Stimulated activated CD8-positive, alpha-beta memory T cell treated with anti-CD3 and anti-CD28 coated beads, Interleukin-7, amount 100 ng/mL, for 1 hour (primary cell): ENCODE measurements at regions not wholly inside any gene's neighbourhood (a gene's known extent, or its start where the extent isn't known, plus 50 kb on each side); places are given as distances from the start of the nearest gene placed in this dataset.
"Not testable (repeated sequence)": the region's sequence is repeated elsewhere in the genome, so short reads cannot be mapped to it uniquely, and the experiment has no call there.

Experiments
- DNase-seq, 2 donors: peaks; one replicate each; pipeline ENCODE4 v3.0.0-alpha.2; 2020; ENCODE audit warnings: low read depth in 2 of 2

GRCh38 chrX:40373641-40374040, 207.1 kb upstream of the ATP6AP2 start:
- DNase-seq: no peak

- no peak for DNase-seq
Measured at GRCh38 chrX:40373025-40373424, 207.7 kb upstream of the ATP6AP2 start.

GRCh38 chrX:40371376-40371775, 209.4 kb upstream of the ATP6AP2 start:
- DNase-seq: no peak

GRCh38 chrX:40368611-40369061, 212.1 kb upstream of the ATP6AP2 start:
- DNase-seq: no peak

- no peak for DNase-seq
Measured at GRCh38 chrX:40366661-40367060, 214.1 kb upstream of the ATP6AP2 start.

GRCh38 chrX:40362291-40362690, 218.5 kb upstream of the ATP6AP2 start:
- not testable (repeated sequence) for DNase-seq

GRCh38 chrX:40360557-40360956, 220.2 kb upstream of the ATP6AP2 start:
- no peak for DNase-seq

GRCh38 chrX:40359593-40359992, 221.2 kb upstream of the ATP6AP2 start:
- DNase-seq: no peak

- DNase-seq: no peak
Measured at GRCh38 chrX:40358994-40359393, 221.8 kb upstream of the ATP6AP2 start.

- DNase-seq: no peak
Measured at GRCh38 chrX:40349251-40349650, 231.5 kb upstream of the ATP6AP2 start.

- no peak for DNase-seq
Measured at GRCh38 chrX:40346379-40346778, 234.4 kb upstream of the ATP6AP2 start.

- DNase-seq: no peak
Measured at GRCh38 chrX:40343319-40343718, 237.5 kb upstream of the ATP6AP2 start.

- no peak for DNase-seq
Measured at GRCh38 chrX:40340116-40340515, 240.7 kb upstream of the ATP6AP2 start.

GRCh38 chrX:40333344-40333743, 235.6 kb upstream of the BCOR start:
- DNase-seq: no peak

GRCh38 chrX:40331762-40332161, 234.0 kb upstream of the BCOR start:
- DNase-seq: no peak

- no peak for DNase-seq
Measured at GRCh38 chrX:40331353-40331752, 233.6 kb upstream of the BCOR start.

- no peak for DNase-seq
Measured at GRCh38 chrX:40329616-40330015, 231.9 kb upstream of the BCOR start.

GRCh38 chrX:40327085-40327484, 229.3 kb upstream of the BCOR start:
- no peak for DNase-seq

GRCh38 chrX:40326186-40326965, 228.6 kb upstream of the BCOR start:
- no peak for DNase-seq

- DNase-seq: no peak
Measured at GRCh38 chrX:40325161-40325560, 227.4 kb upstream of the BCOR start.

GRCh38 chrX:40323977-40324376, 226.2 kb upstream of the BCOR start:
- no peak for DNase-seq

- DNase-seq: no peak
Measured at GRCh38 chrX:40320819-40321218, 223.1 kb upstream of the BCOR start.

GRCh38 chrX:40318801-40319200, 221.0 kb upstream of the BCOR start:
- DNase-seq: no peak

GRCh38 chrX:40318076-40318475, 220.3 kb upstream of the BCOR start:
- no peak for DNase-seq
